GM18505 (cell line): ENCODE measurements at regions not wholly inside any gene's neighbourhood (a gene's known extent, or its start where the extent isn't known, plus 50 kb on each side); places are given as distances from the start of the nearest gene placed in this dataset.

ENCODE experiments used
- ATAC-seq: cut with Tn5 transposase; IDR thresholded peaks from one replicate; pipeline ENCODE4 v1.9.1; 2021; ENCODE audit not compliant: unreplicated experiment
- POLR2A ChIP-seq: IDR thresholded peaks from 4 replicates; pipeline ENCODE4 v1.6.1; 2011; ENCODE audit warnings: borderline replicate concordance; ENCODE audit not compliant: insufficient read depth, insufficient read length; ENCODE audit errors: extremely low read depth

DNA sequence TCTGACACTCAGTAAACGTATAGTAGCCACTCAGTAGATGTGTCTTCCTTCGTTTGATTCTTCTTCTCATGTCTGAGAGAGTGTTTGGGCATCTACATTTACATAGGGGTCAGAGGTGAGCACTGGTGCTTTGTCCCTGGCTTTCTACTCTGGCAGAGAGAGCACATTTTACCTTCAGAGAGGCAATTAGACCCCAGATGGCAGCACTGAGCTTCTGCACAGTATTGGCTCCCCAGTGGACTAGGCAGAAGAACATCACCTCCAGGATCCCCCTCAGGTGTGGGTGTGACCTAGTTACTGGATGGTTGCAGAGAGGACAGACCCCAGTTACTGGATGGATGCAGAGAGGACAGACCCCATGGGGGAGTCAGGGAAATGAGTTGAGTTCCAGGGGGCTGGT, 327.2 kb downstream of the DHX35 start:
- no peak for ATAC-seq
- no peak for TF ChIP-seq POLR2A

DNA sequence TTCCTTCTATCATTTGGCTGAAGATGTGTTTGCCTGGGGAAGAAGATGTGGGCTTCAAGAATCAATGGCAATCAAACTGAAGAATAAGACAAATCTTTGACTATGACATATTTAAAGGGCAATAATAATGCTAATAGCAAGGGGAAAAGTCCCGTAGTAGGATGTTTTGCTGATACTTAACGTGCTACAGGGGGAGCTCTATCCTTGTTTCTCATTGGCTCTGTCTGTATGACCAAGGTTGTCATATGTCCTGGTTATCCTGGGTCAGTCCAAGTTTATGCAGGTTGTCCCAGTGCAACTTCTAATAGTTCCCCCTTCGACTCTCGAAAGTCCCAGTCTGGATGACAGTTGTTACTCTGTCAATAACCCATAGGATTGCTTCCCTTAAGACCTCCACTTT, 321.3 kb downstream of the DHX35 start:
- TF ChIP-seq POLR2A: no peak
- ATAC-seq: no peak

DNA sequence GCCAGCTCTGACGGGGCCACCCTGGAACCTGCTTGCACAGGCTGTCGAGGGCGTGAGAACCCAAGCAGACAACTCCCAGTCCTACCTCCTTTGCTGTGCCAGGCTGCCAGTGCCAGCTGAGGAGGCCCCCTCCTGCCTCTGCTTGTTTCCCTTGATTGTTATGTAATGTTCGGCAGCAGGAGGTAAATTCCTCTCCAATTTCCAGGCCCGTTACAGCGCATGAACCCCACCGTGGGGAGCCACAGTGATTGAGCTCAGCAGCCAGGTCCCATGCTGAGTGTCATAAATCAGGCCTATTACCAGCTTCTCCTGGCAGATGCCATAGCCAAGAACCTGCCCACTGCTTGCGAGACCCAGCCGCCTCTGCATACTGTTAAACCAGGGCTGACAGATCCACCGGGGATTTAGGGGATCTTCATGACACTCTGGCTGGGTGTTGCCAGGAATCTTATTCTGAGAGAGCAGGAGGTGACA, 320.5 kb downstream of the DHX35 start:
- no peak for ATAC-seq
- TF ChIP-seq POLR2A: no peak

GRCh38 chr20:39280875-39281274, 318.7 kb downstream of the DHX35 start:
- ATAC-seq: no peak
- no peak for TF ChIP-seq POLR2A

- ATAC-seq: no peak
- TF ChIP-seq POLR2A: no peak
These were observed 316.2 kb downstream of the DHX35 start for GRCh38 chr20:39278230-39278788.

GRCh38 chr20:39277185-39277584, 315.0 kb downstream of the DHX35 start:
- no peak for TF ChIP-seq POLR2A
- no peak for ATAC-seq

DNA sequence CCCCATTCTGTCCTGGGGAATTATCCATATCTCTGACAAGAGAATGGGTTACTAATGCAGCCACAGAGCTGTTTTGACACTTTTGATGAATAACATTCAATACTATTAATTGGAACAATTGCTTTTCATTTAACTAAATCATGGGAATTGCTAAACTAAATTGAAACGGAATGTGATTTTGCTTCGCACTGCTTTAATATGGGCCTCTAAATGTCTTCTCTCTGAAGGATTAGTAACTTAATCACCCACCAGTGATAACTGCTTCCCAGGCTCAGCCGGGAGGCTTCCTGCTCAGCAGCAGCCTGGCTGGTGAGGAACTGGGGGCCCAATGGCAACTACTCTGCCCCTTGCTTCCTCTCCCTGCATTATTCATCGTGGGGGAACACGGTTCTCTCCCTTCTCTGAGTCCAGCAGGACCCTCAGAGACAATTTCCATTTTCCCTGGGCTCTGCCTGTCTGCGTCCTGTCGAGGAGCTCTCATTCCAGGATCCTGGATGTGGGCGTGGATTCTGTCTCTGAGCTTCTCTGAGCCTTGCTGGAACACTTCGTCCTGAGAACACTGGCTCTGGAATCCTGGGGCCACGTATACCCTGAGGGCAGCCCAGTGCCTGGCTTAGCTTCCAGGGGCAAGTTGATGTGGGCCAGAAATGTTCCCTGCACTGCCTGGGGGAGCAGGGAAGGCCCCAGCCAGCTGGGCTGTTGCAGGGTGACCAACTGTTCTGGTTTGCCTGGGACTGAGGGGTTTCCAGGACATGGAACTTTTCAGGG, 308.9 kb downstream of the DHX35 start:
- ATAC-seq: no peak
- TF ChIP-seq POLR2A: no peak

GRCh38 chr20:39269493-39270217, 307.5 kb downstream of the DHX35 start:
- no peak for TF ChIP-seq POLR2A

DNA sequence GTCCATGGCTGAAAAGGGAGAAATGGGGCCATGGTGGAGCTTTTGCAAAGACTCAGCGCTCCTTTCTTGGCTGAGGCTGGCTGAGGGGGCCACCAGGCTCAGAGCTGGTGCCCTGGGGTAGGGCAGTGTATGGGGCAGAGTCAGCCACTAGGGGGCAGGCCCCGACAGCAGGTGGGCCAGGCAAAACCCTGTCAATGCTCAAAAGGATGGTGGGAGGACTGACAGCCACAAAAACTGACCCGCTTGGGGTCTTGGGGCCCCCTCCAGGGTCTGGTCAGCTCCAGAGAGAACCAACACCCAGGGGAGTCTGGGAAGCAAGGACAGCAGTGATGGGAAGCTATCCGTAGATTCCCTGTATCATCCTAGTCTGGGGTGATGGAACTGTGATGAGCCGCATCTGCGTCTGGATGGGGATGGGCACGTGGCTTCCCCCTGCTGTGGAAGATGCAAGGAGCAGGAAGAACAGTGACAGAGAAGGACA, 306.9 kb downstream of the DHX35 start:
- ATAC-seq: peak; percentile 60
- TF ChIP-seq POLR2A: no peak

More at GRCh38 chr20:39269493-39270217, 307.5 kb downstream of the DHX35 start:
- ATAC-seq: no peak

DNA sequence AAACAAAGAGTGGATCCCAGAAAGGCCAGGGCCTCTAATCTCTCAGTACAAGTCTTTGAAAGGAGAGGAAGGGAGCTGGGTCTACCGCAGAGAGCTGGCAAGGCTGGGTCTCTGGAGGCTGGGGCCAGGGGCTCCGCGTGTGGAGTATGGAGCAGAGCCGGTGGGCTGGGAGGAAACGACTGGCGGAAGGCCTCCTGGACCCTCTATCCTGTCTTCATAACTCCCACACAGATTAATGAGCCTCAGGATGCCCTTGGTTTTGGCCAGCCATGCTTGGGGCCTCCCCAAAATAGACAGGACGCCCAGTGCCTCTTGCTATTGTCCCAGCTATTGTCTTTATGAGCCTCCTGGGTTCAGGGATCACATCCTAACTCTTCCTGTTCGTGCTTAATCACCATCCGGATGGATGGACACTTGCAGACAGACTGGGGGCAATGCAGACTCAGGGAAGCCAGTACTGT, 306.4 kb downstream of the DHX35 start:
- TF ChIP-seq POLR2A: no peak
- ATAC-seq: no peak

DNA sequence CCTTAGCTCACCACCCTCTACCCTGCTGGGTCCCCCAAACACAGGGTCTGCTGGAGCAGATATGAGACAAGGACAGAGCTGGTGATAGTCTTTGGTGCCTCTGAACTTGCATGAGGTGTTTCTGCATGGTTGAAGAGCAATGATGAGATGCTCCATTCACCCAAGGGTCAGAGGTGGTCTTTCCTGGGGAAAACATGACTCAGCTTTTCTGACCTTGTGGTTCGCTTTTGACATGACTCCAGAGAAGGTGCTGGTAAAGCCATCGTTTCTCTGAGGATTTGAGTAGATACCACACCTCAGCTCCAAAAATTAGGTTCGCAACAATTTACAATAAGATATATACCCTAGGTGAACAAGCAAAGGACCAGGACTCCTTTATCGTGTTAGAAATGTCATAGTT, 304.8 kb downstream of the DHX35 start:
- TF ChIP-seq POLR2A: no peak
- no peak for ATAC-seq

DNA sequence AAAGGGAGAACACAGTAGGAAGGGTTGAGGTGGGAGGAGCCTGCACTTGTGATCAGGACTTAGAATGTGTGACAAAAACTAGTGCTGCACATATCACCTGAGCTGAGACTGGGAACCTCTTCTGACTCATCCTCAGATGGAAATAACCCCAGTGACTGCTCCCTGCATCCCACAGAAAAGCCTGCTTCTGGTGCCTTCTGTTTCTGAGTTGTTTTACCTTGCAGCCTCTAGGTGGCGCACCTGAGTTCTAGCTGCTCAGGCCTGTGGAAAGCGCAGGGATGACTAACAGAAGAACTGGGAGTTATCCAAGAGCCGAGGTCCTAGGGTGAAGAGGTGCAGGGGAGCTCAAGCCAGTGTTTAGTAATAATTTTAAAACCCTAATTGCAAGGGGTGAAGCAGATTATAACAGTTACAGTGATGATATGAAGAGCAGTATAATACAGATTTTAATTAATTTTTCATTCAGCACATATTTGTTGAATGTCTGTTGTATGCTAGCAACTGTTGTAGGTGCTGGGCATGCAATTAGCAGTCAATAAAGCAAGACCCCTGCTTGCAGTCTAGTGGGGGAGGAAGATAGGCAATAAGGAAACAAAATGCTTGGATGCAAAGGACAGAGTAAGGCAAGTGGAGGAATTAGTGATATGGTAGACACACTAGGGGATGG, 302.5 kb downstream of the DHX35 start:
- ATAC-seq: no peak
- TF ChIP-seq POLR2A: no peak

DNA sequence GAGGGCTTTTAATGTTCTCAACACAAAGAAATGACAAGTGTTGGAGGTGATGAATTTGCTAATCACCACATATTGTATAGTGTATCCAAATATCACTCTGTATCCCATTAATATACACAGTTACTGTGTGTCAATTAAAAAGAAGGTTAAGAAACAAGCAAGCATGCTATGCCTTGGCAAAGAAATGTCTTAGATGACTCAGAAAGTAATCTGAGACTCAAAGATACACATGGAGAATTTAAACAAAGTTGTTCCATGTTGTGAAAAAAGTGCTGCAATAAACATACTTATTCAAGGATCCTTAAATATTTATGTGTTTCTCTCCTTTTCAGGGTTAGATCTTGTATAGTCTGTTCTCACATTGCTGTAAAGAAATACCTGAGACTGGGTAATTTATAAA, 300.9 kb downstream of the DHX35 start:
- TF ChIP-seq POLR2A: no peak
- ATAC-seq: no peak
